ENCODE measurements at regions not wholly inside any gene's neighbourhood (a gene's known extent, or its start where the extent isn't known, plus 50 kb on each side); places are given as distances from the start of the nearest gene placed in this dataset.

- Histone ChIP-seq H3K27me3 (replicated peaks) (no peaks in the 10 kb centered on the region), H3K4me3 (ENCODE audit: low read depth, low read length) (no peak overlapping the region), H3K27ac (no peak overlapping the region), H3K36me3 (replicated peaks) (no peaks in the 10 kb centered on the region)
- DNase-seq: no peak
- TF ChIP-seq, protein P1, sequence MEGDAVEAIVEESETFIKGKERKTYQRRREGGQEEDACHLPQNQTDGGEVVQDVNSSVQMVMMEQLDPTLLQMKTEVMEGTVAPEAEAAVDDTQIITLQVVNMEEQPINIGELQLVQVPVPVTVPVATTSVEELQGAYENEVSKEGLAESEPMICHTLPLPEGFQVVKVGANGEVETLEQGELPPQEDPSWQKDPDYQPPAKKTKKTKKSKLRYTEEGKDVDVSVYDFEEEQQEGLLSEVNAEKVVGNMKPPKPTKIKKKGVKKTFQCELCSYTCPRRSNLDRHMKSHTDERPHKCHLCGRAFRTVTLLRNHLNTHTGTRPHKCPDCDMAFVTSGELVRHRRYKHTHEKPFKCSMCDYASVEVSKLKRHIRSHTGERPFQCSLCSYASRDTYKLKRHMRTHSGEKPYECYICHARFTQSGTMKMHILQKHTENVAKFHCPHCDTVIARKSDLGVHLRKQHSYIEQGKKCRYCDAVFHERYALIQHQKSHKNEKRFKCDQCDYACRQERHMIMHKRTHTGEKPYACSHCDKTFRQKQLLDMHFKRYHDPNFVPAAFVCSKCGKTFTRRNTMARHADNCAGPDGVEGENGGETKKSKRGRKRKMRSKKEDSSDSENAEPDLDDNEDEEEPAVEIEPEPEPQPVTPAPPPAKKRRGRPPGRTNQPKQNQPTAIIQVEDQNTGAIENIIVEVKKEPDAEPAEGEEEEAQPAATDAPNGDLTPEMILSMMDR (IDR thresholded peaks at IDR 0.05; ENCODE audit: low read depth, low read length, missing control alignments): no peak
- in situ Hi-C loops (cut with HindIII; ENCODE audit: low pct_ligation_motif_present, low sequenced_read_pairs): no loop called here
These were observed 151.0 kb downstream of the PJA2 start for GRCh38 chr5:109258755-109259154.

- H3K27ac ChIP-seq: no peak overlapping the region
- no peaks in the 10 kb centered on the region for H3K36me3 ChIP-seq (replicated peaks)
- H3K4me3 ChIP-seq (ENCODE audit: low read depth, low read length): no peak overlapping the region
- in situ Hi-C loops (cut with HindIII; ENCODE audit: low pct_ligation_motif_present, low sequenced_read_pairs): no loop called here
- peak; percentile 20 for DNase-seq
- no peaks in the 10 kb centered on the region for H3K27me3 ChIP-seq (replicated peaks)
- TF ChIP-seq, protein P1 (IDR thresholded peaks at IDR 0.05; ENCODE audit: low read depth, low read length, missing control alignments): no peak
These were observed 153.3 kb downstream of the PJA2 start for GRCh38 chr5:109256486-109256885.

DNA sequence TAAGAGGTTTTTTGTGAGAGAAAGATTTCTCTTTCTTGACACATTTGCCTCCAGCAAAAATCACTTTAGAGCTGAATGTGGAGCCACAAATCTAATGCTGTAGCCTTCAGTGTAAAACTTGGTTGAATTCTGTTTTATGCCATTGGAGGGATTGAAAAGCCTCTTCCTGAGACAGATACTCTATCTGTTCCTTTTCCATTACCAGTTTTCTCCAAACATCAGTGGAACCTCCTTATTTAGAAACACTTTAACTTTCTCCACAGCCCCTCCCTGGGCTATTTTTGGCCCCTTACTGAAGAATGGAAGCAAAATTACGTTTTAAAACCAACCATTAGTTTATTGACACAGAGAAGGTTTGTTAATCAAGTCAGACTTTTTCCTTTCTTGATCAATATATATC lies 155.3 kb downstream of the PJA2 start:
- Histone ChIP-seq H3K4me3 (ENCODE audit: low read depth, low read length) (no peak overlapping the region), H3K27me3 (replicated peaks) (no peaks in the 10 kb centered on the region), H3K27ac (no peak overlapping the region), H3K36me3 (replicated peaks) (no peaks in the 10 kb centered on the region)
- in situ Hi-C loops (cut with HindIII; ENCODE audit: low pct_ligation_motif_present, low sequenced_read_pairs): no loop called here
- no peak for DNase-seq
- TF ChIP-seq, protein P1 (IDR thresholded peaks at IDR 0.05; ENCODE audit: low read depth, low read length, missing control alignments): no peak

DNA sequence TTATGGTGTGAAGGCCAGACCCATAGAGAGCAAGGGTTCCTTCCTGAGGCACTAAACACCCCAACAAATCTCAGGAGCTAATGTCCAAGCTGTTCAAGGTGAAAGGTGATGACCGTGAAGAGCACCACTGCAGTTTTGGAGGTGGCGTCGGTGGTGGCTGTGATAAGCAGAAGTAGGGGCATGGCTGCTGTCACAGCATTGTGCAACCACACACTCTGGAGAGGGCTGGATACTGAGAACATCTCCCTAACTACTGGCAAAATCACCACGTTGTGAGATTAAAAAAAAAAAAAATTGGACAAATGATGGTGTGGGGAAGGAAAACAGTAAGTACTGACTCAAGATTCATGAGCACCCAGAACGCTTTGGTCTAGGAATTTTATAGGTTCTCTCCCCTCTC lies 156.5 kb downstream of the PJA2 start:
- Histone ChIP-seq H3K4me3 (ENCODE audit: low read depth, low read length) (no peak overlapping the region), H3K36me3 (replicated peaks) (no peaks in the 10 kb centered on the region), H3K27ac (no peak overlapping the region), H3K27me3 (replicated peaks) (no peaks in the 10 kb centered on the region)
- TF ChIP-seq, protein P1 (IDR thresholded peaks at IDR 0.05; ENCODE audit: low read depth, low read length, missing control alignments): no peak
- in situ Hi-C loops (cut with HindIII; ENCODE audit: low pct_ligation_motif_present, low sequenced_read_pairs): no loop called here
- no peak for DNase-seq

DNA sequence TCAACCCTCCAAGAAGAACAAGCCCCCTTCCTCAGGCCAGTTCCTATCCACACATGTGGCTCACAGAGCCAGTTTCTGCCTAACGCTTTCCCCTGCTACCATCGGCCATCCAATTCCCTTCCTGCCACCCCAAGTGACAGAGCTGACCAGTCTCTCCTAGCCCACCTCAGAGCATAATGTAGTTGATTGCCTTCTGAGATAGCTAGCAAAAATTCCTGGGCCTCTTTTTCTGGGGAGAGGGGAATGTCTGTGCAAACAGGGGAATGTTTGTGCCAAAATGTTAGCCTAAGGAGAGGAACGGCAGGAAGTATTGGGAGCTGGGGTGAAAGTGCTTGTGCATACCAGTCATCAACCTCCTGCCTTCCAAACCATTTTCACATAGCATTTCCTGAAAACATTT lies 157.0 kb downstream of the PJA2 start:
- Histone ChIP-seq H3K4me3 (ENCODE audit: low read depth, low read length) (no peak overlapping the region), H3K36me3 (replicated peaks) (no peaks in the 10 kb centered on the region), H3K27ac (no peak overlapping the region), H3K27me3 (replicated peaks) (no peaks in the 10 kb centered on the region)
- DNase-seq: no peak
- TF ChIP-seq, protein P1 (IDR thresholded peaks at IDR 0.05; ENCODE audit: low read depth, low read length, missing control alignments): no peak
- in situ Hi-C loops (cut with HindIII; ENCODE audit: low pct_ligation_motif_present, low sequenced_read_pairs): no loop called here

GRCh38 chr5:109250533-109251329 lies 159.0 kb downstream of the PJA2 start:
- Histone ChIP-seq H3K27me3 (replicated peaks) (no peaks in the 10 kb centered on the region), H3K4me3 (ENCODE audit: low read depth, low read length) (no peak overlapping the region), H3K36me3 (replicated peaks) (no peaks in the 10 kb centered on the region), H3K27ac (no peak overlapping the region)
- DNase-seq: no peak
- TF ChIP-seq, protein P1 (IDR thresholded peaks at IDR 0.05; ENCODE audit: low read depth, low read length, missing control alignments): no peak
- in situ Hi-C loops (cut with HindIII; ENCODE audit: low pct_ligation_motif_present, low sequenced_read_pairs): no loop called here

Data from brain microvascular endothelial cell (primary cell).